ENCODE measurements at regions not wholly inside any gene's neighbourhood (a gene's known extent, or its start where the extent isn't known, plus 50 kb on each side); places are given as distances from the start of the nearest gene placed in this dataset.

DNA sequence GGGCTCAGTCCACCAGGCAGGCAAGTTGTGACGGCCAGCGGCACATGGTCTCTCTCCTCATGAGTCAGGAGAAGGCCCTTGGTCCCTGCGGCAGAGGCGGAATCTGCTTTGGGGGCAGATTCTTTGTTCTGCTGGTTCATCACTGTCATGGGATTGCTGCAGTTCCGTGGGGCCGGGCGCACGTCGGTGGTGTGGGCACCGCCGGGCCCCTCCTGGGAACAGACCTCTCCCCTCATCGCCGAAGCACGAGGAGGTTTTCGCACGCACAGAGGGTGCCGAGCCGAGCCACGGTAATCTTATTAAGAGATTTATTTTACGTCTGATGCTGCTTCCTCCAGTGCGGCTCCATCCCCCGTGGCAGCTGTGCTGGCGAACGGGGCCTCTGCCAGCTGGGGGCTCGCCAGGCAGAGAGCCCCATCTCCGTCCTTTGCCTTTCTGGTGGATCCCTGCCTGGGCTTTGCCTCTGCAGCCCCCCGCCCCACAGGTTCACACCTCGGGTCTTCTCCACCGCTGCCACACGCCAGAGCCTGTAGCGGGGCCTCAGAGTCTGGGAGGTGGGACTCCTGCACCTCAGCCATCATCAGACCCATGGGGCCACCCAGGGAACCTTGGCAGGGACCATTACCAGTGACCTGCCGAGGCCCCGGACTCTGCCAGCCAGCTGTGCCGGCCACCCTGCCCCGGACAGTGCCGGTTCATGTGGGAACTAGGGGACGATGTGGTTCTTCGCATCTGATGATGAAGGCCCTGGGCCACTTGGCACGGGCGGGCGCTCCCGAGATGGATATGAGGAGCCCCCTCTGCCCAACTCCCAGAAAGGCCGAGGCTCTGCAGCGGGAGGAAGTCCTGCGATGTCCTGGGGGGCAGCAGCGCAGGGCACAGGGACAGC is 86.7 kb upstream of the NKX1-1 start:
- intact Hi-C loops (cut with DNase I; ENCODE audit: low total_unique reads): no loop called here
- TF ChIP-seq, protein P1, sequence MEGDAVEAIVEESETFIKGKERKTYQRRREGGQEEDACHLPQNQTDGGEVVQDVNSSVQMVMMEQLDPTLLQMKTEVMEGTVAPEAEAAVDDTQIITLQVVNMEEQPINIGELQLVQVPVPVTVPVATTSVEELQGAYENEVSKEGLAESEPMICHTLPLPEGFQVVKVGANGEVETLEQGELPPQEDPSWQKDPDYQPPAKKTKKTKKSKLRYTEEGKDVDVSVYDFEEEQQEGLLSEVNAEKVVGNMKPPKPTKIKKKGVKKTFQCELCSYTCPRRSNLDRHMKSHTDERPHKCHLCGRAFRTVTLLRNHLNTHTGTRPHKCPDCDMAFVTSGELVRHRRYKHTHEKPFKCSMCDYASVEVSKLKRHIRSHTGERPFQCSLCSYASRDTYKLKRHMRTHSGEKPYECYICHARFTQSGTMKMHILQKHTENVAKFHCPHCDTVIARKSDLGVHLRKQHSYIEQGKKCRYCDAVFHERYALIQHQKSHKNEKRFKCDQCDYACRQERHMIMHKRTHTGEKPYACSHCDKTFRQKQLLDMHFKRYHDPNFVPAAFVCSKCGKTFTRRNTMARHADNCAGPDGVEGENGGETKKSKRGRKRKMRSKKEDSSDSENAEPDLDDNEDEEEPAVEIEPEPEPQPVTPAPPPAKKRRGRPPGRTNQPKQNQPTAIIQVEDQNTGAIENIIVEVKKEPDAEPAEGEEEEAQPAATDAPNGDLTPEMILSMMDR (IDR thresholded peaks at IDR 0.05): no peak
- Histone ChIP-seq H3K36me3 (no peaks in the 10 kb centered on the region), H3K27me3 (peaks cover 0 to 78% of the 10 kb centered on the region in 2 donors), H3K4me3 (no peak overlapping the region), H3K4me1 (no peaks in the 10 kb centered on the region), H3K9me3 (no peaks in the 10 kb centered on the region), H3K27ac (no peak overlapping the region)
- DNase-seq: peak in 1 of 2 donors; percentile 48

DNA sequence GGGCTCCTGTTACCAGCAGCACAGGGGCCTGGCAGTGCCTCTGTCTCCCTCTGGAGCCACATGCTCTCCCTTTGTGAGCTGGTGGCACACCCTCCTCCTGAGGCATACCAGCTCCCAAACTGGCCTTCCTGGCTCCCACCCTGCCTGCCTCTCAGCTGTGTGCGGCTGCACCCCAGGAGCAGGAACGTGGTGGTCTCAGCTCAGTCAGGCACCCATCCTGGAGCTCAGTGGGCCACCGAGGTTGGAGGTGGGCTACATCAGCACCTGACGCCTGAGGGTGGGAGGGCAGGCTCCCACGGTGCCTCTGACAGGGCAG is 85.9 kb upstream of the NKX1-1 start:
- Histone ChIP-seq H3K4me1 (no peaks in the 10 kb centered on the region), H3K36me3 (no peaks in the 10 kb centered on the region), H3K27me3 (peaks cover 0 to 78% of the 10 kb centered on the region in 2 donors), H3K27ac (no peak overlapping the region), H3K9me3 (peaks cover 0 to 3% (median 0%) of the 10 kb centered on the region in 3 donors), H3K4me3 (no peak overlapping the region)
- intact Hi-C loops (cut with DNase I; ENCODE audit: low total_unique reads): no loop called here
- TF ChIP-seq, protein P1 (IDR thresholded peaks at IDR 0.05): no peak
- peak in 1 of 2 donors; percentile 39 for DNase-seq

DNA sequence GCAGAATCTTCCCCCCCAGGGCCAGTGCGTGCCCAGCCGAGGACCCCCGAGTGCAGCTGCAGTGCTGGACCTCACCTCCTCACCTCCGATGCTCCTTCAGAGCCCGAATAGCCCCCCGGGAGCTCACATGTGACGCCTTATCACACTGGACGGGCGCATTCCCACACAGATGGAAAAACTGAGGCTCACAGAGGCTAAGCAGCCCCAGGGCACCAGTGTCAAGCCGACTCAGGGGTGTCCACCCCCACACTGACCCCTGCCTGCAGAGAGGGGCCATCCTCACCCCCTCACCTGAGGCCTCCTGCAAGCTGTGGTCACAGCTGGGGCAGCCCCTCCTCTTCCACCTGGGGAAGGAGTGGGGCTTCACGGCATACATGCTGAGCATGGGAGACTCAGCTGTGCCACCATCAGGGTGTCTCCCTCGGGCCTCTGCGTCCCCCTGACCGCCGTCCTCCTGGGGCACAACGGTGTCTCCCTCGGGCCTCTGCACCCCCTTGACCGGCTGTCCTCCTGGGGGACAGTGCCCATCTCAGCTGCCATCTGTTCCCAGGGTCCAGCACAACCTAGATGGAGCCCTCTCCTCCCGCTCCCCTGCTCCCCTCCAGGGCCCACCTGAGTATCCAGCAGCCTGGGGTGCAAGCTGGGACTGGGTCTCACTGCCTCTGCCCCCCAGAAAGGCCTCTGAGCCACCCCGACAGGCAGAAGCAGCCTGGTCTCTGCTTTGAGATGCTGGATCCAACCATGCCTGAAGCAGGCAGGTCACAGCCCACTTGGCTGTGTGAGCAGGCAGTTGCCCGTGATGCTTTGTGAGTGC is 85.3 kb upstream of the NKX1-1 start:
- Histone ChIP-seq H3K27me3 (peaks cover 0 to 78% of the 10 kb centered on the region in 2 donors), H3K9me3 (peaks cover 0 to 7% (median 1%) of the 10 kb centered on the region in 3 donors), H3K27ac (no peak overlapping the region), H3K36me3 (no peaks in the 10 kb centered on the region), H3K4me1 (no peaks in the 10 kb centered on the region), H3K4me3 (no peak overlapping the region)
- DNase-seq: peak in 1 of 2 donors; percentile 46
- intact Hi-C loops (cut with DNase I; ENCODE audit: low total_unique reads): no loop called here
- TF ChIP-seq, protein P1 (IDR thresholded peaks at IDR 0.05): no peak

DNA sequence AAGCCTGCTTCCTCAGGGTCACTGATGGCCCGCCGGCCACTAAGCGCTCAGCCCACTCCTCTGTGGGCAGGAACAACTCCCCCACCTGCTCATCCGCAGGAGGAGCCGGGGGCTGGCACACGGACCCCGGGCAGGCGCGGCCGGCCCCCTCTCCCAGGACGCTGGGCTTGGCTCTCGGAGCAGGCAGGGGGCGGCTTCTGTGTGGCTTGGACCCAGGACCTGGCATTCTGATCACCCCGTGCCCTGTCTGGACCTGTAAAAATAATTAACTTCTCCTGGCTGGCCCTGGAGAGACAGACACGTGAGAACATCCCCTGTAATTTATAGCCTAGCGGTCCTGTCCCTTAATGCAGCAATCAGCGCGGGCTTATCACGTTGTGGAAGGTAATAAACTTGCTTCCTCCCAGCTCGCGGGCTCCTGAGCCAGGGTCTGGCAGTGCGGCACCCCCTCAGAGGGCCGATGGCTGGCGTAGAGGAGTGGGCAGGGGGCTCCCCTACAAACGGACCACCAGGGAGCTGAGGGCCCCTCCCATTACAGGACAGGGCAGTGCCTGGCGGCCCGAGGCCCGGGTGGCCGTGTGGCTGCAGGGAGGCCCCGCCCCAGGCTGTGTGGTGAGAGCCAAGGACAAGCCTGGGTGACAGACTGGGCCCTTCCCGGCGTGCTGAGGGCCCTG is 84.5 kb upstream of the NKX1-1 start:
- Histone ChIP-seq H3K9me3 (peaks cover 0 to 15% (median 9%) of the 10 kb centered on the region in 3 donors), H3K27ac (no peak overlapping the region), H3K4me1 (no peaks in the 10 kb centered on the region), H3K27me3 (peaks cover 0 to 72% of the 10 kb centered on the region in 2 donors), H3K36me3 (no peaks in the 10 kb centered on the region), H3K4me3 (no peak overlapping the region)
- intact Hi-C loops (cut with DNase I; ENCODE audit: low total_unique reads): no loop called here
- TF ChIP-seq, protein P1 (IDR thresholded peaks at IDR 0.05): no peak
- peak in 1 of 2 donors; percentile 49 for DNase-seq

DNA sequence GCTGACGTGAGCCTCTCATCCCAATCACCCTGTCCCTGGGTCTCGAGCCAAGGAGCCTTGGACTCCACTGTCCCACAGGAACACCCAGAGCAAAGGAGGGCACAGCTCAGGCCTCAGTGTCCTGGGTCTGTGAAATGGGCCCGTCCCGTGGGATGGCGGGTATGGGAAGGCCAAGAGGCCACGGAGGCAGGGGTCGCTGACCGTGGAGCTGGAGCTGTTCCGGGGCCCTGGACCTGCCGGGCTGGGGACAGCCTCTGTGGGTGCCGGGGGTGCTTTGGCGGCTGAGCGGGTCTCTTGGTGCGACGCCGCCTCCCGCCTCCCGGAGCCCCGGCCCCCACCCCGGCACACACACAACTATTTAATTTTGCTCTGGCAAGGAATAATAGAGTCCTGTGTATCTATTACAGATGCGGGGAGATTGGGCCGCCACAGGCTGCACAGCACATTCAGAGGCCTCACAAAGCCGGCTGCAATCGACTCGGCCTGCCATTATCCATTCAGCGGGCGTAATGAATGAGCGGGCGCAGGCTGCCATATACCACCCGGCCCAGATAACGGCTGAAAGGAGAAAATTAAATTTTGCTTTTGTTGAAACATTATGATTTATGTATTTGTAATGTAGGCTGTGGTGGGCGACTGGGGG is 83.9 kb upstream of the NKX1-1 start:
- Histone ChIP-seq H3K27ac (no peak overlapping the region), H3K4me3 (no peak overlapping the region), H3K36me3 (no peaks in the 10 kb centered on the region), H3K4me1 (no peaks in the 10 kb centered on the region), H3K9me3 (peaks cover 0 to 20% (median 12%) of the 10 kb centered on the region in 3 donors), H3K27me3 (peaks cover 0 to 65% of the 10 kb centered on the region in 2 donors)
- intact Hi-C loops (cut with DNase I; ENCODE audit: low total_unique reads): no loop called here
- peak in 1 of 2 donors; percentile 49 for DNase-seq
- TF ChIP-seq, protein P1 (IDR thresholded peaks at IDR 0.05): no peak
